MV-4-11 (cell line): ENCODE measurements at regions not wholly inside any gene's neighbourhood (a gene's known extent, or its start where the extent isn't known, plus 50 kb on each side); places are given as distances from the start of the nearest gene placed in this dataset.

Source experiments
- DNase-seq: peaks from one replicate; lab custom pipeline; 2025; lab: John Stamatoyannopoulos, UW

DNA sequence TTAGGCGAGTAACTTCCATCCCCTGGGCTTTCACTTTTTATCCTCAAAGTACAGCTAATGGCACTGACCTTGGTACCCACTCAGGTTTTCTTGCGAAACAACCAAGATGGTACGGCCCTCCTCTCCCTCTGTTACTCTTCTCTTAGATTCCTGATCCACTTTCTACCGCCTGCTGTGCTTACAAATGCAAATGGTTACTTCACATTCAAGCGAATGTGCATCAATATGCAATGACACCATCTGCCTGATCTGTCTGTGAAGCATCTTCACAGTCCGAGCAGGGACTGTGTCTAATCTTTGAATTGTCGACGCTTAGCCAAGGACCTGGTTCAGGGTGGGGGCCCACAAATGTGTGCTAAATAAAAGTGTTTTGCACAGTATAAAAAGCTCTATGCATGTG is 112.2 kb downstream of the TRIB2 start:
- DNase-seq: no peak

DNA sequence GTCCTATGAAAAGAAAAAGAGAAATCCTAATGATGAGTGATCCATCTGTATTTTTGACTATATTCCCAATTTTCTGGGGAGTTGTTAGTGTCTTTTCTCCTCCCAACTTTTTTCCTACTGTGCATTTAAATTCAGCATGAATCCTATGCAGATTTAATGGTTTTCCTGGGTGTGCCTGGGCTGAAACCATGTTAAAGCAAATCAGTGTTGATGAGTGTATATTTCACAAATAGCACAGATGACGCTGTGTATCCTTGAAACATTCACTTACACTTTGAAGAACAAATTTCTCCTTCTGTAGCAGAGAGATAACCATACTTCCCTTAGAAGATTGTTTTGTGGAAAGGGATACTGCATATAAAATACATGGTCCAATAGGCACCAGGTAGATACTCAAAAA is 114.3 kb downstream of the TRIB2 start:
- no peak for DNase-seq

DNA sequence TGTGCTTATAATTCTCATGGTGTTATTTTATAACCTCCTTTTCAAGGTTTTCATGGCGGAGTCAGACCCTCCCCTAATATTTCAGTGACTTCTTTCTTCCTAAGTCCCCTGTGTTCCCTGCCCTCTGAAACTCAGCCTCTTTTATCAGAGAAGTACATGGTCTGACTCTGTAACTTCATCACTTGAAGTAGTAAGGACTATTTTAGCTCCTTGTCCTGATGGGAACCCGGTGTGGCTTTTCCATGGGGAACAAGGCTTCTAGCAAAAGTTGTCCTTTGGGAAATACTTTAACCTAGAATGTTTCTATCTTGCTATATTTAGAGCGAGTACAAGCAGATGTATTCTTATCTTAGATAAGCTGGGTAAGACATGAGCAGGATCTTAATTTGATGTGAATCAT is 117.5 kb downstream of the TRIB2 start:
- no peak for DNase-seq

- DNase-seq: no peak
Measured at GRCh38 chr2:12835733-12836132, 119.0 kb downstream of the TRIB2 start.

- DNase-seq: no peak
Measured at GRCh38 chr2:12839339-12839738, 122.6 kb downstream of the TRIB2 start.

DNA sequence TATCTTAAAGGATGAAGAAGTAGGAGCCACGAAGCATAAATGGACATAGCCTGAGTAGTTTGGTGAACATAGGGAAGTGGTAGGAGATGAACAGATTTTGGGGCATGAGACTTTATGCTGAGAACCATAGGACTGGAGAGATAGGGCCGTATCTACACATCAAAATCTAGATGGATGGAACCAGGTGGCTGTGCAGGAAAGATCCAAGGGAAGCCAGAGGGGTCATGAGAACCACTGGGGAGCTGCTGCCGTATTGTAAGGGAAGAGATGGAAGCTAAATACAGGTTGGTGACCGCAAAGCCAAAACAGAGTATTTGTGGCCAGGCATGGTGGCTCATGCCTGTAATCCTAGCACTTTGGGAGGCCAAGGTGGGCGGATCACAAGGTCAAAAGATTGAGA is 124.3 kb downstream of the TRIB2 start:
- no peak for DNase-seq

GRCh38 chr2:12842917-12843316 is 126.2 kb downstream of the TRIB2 start:
- no peak for DNase-seq

DNA sequence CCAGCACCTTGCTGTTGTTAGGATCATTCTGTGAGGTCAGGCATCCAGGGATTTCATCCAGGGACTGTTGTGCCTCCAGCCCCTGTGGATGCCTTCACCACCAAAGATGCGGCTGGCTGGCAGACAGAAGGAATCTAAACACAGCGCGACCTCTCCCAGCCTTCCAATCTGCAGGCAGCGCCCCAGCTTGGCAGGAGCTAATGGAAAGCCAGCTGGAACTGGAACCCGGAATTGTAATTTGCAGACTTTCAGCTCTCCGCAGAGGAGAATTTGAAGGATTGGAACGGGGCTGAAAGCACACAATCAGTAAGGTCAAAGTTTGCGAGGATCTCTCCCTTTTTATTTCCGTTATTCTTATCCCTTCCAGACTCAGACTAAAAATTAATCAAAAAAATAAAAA is 127.8 kb downstream of the TRIB2 start:
- no peak for DNase-seq

DNA sequence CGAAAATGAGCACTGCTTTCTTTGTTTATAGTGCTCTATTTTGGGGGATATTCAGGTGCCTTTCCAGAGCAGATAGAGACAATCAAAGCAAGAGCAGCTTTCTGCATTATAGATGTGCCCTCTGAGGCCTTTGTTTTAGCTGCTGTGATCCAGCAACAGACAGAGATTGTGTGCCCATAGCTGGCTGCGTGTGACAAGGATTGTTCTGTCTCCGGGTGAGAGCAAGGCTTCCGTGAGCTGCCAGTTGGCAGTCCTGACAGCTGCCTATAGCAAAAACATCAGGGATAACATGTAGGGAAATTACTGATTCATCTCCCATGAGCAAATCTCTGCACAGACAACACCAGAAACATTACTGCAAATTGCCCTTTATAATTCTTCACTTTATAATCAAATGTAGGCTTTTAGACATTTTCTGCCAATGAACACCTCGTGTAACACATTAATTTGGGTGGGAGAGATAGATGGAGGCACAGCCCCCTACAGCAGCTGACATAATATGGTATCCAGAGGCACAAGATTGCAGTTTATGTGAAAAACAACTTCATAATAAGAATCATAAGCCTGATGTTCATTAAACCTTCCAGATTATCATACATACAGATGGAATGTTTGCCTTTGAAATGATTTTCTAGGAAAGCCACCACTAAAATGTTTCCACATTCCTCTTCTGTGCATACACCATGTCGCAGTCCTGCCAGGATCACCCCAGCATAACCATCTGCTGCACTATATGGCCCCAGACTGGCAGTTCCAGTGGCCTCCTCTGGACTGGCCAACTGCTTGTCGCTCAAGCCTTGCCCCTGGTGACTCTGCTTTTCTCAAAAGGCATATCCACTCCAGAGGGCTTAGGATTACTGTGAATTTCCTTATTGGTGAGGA is 131.2 kb downstream of the TRIB2 start:
- DNase-seq: no peak

- DNase-seq: no peak
Measured at GRCh38 chr2:12852135-12852534, 135.4 kb downstream of the TRIB2 start.

- no peak for DNase-seq
Measured at GRCh38 chr2:12854001-12854530, 137.3 kb downstream of the TRIB2 start.

DNA sequence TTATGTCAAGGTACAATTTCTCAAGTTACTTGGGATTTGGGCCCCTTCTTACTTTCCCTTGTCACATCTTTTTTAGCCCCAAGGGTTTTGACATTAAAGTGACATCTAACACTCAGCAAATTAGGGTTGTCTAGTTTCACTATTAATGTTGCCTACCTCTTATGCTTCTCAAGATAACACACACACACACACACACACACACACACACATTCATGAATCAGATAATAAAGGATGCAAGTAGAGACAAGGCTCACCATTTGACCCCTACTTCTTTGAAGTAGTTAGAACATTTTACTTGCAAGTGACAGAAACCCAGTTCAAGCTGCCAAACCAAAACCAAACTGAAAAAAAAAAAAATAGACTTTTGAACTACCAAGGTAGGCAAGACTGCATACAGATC is 138.8 kb downstream of the TRIB2 start:
- no peak for DNase-seq

DNA sequence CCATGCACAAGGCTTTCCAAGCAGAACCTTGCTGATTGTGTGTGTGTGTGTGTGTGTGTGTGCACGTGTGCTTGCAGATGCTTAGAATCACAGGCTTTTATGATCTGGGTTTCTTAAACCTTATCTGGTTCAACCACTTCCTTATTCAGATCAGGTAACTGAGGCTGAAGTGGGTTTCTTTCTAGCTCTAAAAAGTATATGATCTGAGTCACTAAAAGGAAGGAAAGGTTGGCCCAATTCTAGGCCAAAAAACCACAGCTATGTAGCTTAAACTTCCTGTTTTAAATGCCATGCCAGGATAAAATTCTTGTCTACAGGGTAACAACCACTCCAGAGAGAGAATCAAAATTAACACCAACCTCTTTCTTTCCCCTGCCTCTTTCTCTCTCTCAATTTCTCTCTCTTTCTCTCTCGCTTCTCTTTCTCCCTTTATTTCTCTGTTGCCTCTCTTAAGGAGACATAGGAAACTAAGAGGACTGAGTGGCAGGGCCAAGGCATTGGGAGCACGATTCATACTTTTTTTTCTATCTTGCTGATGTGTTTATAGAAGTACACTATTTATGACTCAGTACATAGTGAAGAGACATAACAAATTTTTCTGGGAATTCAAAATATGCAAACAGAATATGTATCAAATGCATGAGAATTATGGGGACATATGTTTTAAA is 140.3 kb downstream of the TRIB2 start:
- peak; percentile 93 for DNase-seq

DNA sequence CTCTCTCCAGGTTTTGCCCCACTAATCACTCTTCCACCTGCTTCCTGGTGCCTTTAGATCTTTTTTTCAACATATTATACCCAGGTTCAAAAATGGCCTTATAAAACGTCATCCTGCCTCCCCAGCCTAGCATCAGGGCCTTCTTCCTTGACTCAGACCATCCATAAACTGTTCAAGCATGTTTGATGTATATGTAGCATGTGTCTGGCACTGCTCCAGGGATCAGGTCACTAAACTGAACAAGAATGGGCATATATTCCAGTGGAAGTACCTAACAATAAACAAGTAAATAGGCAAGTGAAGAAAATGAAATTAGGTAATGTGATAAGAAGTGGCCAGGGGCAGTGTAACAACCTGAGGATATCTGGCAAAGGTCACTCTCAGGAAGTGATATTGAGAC is 141.2 kb downstream of the TRIB2 start:
- DNase-seq: no peak

GRCh38 chr2:12858786-12859185 is 142.1 kb downstream of the TRIB2 start:
- DNase-seq: no peak

DNA sequence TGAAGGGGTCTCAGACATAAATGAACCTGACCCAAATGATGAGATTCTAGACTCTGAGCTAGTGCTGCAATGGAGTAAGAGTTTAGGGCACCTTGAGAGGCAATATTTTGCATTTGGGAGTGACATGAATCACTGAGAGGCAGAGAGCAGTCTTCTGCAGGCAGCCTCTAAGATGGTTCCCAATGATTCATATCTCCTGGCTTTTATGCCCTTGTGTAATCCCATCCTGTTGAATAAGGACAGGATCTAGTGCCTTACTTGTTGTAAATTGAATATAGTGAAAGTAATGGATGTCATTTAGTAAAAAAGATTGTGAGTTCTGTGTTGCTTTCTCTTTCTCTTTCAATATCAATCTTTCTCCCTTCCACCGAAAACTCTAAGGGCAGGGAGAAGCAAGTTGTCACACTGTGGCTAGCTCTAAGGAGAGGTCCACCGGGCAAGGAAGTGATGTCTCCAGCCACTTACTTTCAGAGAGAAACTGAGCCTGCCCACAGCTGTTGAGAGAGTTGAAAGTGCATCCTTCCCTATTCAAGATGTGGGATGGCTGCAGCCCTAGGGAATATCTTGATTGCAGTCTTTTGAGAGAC is 144.7 kb downstream of the TRIB2 start:
- peak; percentile 15 for DNase-seq

GRCh38 chr2:12862541-12862940 is 145.8 kb downstream of the TRIB2 start:
- no peak for DNase-seq

- no peak for DNase-seq
Measured at GRCh38 chr2:12863937-12864336, 147.2 kb downstream of the TRIB2 start.

DNA sequence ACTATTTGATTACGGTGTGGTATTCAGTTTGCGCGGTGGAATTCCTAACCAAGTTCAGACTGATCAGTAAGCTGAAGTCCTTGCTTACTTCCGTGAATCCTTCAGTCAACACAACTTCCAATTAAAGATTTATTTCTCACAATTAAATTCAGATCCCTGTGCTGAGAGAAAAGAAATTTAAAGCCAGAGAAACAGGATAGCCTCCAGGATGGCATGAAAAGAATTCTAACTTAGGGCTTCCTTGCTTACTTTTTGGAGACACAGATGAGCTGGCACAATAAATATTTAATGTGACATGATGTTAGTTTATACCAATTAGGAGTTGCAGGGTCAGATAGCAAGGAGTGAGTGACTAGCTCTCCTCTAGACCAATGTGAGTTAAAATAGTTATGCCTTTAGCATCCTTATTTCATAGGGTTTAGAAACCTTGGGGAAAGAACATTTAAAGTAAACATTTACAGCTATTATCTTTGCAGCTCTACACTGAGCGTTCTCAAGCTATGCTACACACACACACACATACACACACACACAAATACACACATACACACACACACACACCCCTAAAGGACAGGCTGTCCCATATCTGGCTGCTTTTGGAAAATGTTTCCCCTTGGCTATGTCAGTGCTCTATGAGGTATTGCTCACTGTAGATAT is 151.0 kb downstream of the TRIB2 start:
- DNase-seq: no peak

- no peak for DNase-seq
Measured at GRCh38 chr2:12870692-12871091, 154.0 kb downstream of the TRIB2 start.

- DNase-seq: no peak
Measured at GRCh38 chr2:12871694-12872315, 155.1 kb downstream of the TRIB2 start.

DNA sequence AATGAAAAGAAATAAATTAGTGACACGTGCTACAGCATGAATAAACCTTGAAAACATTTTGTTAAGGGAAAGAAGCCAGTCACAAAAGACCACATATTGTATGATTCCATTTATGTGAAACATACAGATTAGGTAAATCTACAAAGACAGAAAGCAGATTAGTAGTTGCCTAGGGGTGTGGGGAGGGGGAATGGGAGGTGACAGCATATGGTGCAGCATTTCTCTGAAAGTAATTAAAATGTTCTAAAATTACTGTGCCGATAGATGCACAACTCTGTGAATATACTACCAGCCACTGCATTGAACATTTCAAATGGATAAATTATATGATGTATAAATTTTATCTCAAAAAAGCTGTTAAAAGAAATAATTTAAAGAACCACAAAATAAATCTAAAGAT is 161.0 kb downstream of the TRIB2 start:
- DNase-seq: no peak
